ENCODE measurements at regions not wholly inside any gene's neighbourhood (a gene's known extent, or its start where the extent isn't known, plus 50 kb on each side); places are given as distances from the start of the nearest gene placed in this dataset.
"Not testable (repeated sequence)": the region's sequence is repeated elsewhere in the genome, so short reads cannot be mapped to it uniquely, and the experiment has no call there.

DNA sequence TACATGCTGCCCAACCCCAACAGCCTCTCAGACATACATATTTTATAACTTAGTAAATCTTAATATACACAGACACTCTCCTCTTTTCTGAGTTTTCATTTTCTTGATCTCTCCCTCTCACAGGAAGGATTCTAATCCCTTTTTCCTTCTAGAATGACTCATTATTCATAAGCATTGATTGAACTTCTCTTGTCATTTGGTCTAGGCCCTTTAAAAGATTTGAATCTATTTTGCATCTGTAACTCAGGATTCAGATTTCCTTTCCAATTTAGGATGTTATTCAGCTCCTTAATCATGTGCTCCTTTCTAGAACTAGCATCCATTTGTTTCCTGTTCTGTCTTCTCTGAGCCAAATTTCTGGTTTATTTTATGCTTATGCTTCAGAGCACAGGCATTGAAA, 624.5 kb upstream of the SGO1 start:
- DNase-seq, result no peak

- DNase-seq, result no peak
Measured at GRCh38 chr3:20809356-20809755, 623.4 kb upstream of the SGO1 start.

DNA sequence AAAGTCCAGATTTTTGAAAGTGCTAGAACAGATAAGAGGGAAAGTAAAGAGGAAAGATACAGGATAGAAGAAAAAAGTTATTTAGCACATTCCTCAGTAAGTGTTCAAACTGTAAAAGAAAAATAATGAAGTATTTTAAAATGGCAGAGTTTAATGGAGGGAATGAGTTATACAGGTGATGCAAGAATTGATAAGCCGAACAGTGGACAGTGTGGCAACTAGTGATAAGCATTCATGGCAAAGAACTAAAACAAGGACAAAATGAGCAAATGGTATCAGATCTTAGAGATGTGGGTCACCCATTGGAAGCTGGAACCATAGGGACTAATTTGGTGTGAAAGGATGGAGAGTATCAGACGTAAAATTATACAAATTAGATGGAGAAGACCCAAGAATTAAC, 622.9 kb upstream of the SGO1 start:
- DNase-seq, result no peak

GRCh38 chr3:20798666-20799065, 612.7 kb upstream of the SGO1 start:
- DNase-seq, result no peak

DNA sequence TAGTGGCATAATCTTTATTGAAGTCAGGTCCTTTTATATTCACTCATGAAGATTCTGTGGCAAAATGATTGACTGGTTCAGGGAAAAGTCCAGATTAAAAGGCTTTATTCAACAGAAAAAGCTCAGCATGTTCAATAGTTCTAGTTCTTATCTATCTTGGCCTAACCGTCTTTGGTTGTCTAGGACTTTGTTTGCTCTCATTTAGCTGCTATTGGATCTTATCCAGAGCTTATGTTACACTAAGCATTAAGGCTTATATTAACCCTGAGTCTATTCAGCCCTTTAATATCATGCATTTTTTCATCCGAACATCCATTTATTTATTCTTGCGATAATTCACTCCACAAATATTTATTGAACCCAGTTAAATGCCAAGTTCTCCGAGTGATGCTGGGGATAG, 601.0 kb upstream of the SGO1 start:
- no peak for DNase-seq

- DNase-seq, result no peak
Measured at GRCh38 chr3:20776692-20777091, 590.7 kb upstream of the SGO1 start.

DNA sequence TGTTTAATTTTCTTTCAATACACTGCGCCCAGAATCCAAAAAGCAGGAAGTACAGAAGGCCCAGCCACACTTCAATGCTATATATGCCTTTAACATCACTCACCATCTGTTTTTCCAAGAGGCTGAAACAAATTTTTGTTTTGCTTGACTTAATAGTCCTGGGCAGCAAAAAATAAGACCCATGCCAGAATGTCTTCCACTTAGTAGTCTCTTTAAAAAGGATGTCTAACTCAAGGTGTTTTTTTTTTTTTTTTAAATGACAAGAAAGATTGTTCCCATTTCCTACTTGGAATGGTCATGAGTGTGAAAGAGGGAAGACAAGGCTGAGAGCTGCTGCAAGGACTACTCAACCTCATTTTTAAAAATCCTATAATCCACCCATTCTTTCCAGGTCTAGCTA, 590.3 kb upstream of the SGO1 start:
- no peak for DNase-seq

DNA sequence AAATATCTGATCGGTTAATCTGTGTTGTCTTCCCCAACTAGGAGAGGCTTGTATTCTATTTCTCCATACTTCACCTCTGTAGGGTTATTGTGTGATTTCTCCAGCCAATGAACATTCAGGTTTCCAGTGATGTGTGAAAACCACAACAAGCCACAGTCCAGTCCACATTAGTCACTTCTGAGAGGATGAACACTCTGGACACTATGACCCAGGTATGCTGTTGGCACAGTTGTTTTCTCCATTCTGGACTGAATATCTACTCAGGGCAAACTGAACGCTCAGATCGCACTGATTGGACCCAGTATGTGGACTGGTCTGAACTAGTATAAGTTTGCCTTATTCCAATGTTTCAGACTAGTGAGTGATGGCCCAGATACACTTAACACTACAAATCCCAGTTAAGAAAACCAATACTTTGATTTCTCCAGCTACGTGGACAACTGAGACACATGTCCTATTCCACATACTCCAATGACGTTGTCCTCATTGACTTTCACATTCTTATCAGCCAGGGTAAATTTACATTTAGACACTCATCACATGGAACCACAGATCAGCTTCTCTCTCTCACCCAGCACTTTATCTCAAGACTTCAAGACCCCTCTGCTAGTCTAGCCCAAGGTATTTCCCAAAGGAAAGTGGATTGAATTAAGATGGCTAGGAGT, 587.4 kb upstream of the SGO1 start:
- no peak for DNase-seq

DNA sequence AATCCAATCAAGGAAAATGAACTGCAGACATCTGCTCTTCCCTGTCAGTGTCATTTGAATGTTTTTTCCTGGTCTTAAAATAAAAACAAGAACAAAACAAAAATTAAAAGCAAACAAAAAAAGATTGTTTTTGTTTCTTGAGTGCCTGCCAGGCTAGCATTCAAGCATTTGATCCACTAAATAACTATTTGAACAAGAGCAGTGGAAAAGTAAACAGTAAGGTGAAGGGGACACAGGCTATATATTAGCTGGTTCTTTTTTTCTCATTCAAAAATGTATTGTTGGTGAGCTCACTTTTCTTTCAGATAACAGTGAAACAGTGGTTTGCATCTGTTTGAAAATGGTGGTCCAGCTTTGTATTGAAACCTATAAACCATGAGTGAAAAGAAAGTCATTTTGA, 586.9 kb upstream of the SGO1 start:
- DNase-seq, result peak; percentile 44

- no peak for DNase-seq
Measured at GRCh38 chr3:20769430-20769829, 583.4 kb upstream of the SGO1 start.

DNA sequence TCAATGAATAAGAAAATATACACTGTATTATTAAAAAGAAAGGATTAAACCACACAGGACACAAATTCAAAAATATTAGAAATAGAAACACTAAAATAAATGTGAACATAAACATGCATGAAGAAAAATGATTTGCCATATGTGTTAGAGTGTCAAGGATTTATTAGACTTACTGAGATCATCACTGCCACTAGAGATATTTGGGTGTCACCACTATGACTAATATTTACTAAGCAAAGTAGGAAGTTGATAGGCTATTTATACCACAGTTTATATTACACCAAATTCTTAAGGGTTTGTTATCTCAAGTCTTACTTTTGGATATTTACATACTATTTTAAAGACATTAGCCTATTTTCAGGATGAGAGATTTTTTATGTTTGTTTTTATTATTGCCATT, 575.0 kb upstream of the SGO1 start:
- no peak for DNase-seq

DNA sequence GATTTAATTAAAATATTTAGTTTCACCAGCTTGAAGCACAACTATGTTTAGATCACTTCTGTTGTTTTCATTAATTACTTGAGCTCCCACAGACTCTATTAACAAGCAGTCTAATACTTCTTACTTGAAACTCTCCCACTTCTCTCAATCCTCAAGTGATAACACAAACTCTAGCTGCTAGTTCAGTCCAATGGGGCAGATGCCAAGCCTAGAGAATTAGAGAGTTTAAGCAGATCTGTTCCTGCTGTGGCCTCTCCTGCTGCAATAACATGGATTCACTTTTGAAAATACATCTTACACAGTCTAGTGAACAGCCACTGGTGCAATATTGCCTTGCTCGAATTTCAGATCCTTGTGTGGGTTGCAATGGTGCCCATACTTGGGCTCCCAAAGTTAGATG, 566.4 kb upstream of the SGO1 start:
- no peak for DNase-seq

DNA sequence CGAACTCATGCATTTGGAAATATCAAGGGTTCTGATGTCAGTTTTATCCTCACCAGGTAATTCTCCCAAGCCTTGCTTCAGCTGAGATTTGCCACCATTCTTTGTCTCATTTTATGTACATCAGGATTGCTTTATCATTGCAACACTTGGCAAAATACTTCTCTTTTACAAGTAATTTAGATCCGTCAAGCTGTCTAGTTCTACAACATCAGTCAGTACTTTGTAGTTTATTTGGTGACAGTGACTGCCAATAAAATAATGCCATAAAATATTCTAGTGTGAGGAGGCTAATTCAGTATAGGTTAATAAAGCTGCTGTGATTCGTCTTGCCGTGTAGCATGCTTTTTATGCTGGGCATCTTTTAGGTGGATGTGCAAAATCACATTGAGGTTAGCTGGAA, 565.3 kb upstream of the SGO1 start:
- no peak for DNase-seq

DNA sequence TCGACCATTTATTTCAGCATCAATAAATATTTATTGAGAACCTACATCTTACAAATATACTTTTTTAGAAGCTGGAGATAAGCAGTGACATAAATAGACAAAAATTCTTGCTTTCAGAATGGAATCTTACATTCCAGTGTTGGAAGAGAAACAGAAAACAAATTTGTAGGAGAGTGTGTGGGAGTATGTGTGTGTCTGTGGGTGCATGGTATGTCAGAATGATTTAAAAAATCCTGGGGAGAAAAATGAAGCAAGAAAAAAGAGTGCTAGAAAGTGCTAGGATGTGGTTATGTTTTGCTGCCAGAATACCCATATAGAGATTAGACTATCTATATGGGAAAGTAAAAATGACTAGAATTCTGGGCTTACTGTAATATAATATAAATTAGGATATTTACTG, 561.7 kb upstream of the SGO1 start:
- DNase-seq, result no peak

- DNase-seq, result no peak
Measured at GRCh38 chr3:20743553-20744321, 557.7 kb upstream of the SGO1 start.

DNA sequence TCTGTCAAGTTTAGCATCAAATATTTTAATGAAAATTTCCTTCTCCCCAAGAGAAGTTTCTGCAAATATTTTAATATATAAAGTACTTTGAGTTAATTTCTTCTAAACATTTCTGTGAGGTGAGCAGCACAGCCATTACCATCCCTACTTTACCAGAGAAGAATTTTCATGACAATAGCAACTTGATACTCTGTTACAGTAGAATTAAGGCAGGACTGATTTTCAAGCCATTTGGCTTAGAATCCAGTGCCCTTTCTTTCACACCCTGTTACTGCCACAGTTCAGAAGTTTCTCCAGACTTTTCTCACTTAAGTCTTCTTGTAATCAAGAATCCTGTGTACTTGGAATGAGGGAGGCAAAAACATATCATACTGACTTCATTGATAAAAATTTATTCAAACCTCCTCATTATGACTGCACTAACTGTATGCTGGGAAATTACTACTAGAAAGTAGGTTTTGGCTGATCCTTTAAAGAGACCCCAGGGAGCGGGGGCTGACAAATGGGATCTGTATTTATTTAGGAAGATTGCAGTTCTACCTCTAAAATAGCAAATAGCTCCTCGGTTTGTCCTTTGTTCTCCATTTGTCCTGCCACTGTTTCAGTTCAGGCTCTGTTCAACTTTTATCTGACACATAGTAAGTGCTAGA, 557.0 kb upstream of the SGO1 start:
- DNase-seq, result no peak

GRCh38 chr3:20741381-20741780, 555.4 kb upstream of the SGO1 start:
- no peak for DNase-seq

GRCh38 chr3:20739814-20740213, 553.8 kb upstream of the SGO1 start:
- no peak for DNase-seq

DNA sequence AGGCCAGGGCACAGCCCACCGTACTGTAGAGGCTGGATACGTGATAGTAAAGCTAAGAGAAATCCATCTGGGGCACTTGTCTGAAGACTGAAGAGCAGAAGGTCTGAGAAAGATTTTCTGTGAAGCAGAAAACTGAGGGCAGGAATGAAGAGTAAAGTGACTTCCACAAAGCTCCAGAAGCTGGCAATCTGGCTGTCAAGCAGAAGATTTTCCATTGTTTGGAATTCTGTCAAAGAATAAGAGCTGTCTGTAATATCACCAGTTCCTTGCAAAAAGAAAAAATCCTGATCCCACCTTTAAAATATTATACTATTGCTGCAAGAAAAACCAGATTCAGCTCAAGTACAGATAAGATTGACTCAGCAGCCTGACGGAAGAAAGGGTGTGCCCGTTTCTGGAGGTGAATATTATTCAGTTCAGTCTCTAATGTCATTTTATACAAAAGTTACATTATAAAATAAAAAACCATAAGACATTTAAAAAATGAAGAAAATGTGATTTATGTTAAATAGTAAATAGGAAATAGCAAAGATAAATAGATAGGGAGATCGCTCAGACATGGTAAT, 550.4 kb upstream of the SGO1 start:
- no peak for DNase-seq

DNA sequence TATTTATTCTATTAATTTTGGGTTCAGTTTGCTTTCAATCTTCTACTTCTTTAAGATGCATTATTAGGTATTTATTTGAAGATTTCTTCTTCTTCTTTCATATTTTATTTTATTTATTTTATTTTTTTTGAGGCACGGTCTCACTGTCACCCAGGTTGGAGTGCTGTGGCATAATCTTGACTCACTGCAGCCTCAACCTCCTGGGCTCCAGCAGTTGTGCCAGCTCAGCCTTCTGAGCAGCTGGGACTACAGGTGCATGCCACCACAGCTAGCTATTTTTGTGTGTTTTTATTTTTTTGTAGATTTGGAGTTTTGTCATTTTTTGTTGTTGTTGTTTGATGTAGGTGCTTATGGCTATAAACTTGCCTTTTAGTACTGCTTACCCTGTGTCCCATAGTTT, 543.2 kb upstream of the SGO1 start:
- no peak for DNase-seq

GRCh38 chr3:20726786-20727185, 540.8 kb upstream of the SGO1 start:
- DNase-seq, result no peak

DNA sequence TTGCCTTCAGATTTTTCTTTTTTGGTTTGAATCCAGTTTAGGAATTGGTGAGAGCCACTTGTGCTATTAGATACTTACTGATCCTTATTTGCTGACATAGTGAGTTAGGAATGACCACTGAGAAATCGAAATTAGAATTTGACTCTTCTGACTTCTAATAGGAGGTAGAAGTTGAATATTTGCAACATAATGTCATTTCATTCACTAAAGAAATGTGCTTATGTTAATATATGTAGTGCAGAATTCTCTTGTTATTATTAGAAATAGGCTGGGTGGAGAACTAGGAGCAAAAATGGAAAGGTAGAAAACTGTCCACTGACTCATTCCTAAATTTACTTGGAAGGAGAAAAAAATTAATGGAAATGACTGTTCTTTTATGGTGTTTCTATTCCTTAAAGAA, 538.2 kb upstream of the SGO1 start:
- DNase-seq, result no peak

DNA sequence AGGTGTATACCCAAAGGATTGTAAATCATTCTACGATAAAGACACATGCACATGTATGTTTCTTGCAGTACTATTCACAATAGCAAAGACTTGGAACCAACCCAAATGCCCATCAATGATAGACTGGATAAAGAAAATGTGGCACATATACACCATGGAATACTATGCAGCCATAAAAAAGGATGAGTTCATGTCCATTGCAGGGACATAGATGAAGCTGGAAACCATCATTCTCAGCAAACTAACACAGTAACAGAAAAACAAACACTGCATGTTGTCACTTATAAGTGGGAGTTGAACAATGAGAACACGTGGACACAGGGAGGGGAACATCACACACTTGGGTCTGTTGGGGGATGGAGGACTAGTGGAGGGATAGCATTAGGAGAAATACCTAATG, 530.4 kb upstream of the SGO1 start:
- DNase-seq, result not testable (repeated sequence)

DNA sequence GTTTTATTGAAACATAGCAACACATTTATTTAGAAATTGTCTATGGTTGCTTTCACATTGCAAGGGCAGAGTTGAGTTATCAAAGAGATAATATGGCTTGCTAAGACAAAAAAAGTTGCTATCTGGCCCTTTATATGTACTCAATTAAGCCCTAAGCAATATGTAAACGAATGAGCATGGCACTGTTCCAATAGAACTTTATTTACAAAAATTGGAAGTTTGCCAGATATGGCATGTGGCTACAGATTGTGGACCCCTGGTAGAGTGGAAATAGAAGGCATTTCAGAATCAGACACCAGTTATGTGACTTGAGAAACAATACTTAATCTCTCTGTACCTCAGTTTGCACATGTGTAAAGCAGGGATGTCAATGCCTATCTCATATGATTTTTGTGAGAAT, 515.6 kb upstream of the SGO1 start:
- DNase-seq, result peak; percentile 18

Data from NCI-H1105 (cell line).